ENCODE measurements at regions not wholly inside any gene's neighbourhood (a gene's known extent, or its start where the extent isn't known, plus 50 kb on each side); places are given as distances from the start of the nearest gene placed in this dataset.

GRCh38 chr3:5898106-5898505 lies 710.6 kb downstream of the EDEM1 start:
- Histone ChIP-seq H3K4me3 (no peak overlapping the region), H3K27ac (no peak overlapping the region), H3K36me3 (ENCODE audit: low read depth, missing control alignments) (no peaks in the 10 kb centered on the region), H3K27me3 (no peaks in the 10 kb centered on the region), H3K9me3 (no peaks in the 10 kb centered on the region), H3K4me1 (no peaks in the 10 kb centered on the region)
- no peak for TF ChIP-seq POLR2A (IDR thresholded peaks at IDR 0.05)
- no peak for TF ChIP-seq CTCF (IDR thresholded peaks at IDR 0.05)
- no peak for DNase-seq
- WGBS, 2 donors: 46 to 57% methylated on average over 2 of the region's 2 CpGs
- intact Hi-C loops (cut with DNase I; ENCODE audit: low total_unique reads): no loop called here

DNA sequence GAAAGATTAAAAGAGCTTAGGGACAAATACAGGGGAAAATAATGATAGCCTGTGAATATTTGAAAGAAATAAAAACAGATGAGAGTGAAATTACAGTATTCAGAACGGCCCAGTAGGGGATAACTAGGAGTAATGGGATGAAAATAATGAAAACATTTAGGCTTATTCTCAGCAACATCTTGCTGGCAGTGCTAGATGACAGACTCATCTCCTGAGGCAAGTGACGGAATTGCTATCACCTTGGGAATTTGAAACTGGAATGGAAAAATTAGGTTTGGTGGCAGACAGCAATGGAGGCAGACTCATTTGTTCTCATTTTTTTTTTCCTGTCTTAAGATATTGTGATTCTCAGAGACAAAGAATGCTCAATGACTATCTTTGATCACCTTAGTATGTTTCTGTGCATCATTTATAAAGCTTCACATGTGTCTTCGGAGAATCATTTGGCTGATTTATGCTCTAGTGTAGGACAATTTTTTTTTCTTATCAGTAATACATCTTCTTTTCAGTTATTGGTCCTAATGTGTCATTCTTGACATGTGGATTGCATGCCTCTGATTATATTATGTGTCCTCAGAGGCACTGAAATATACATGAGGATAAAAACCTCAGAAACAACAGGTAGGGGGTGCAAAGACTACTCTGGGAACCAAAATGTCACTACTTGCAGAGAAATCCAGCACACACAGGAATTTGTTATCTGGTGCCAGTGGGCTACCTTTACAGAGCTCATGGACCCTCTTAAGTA lies 711.7 kb downstream of the EDEM1 start:
- Histone ChIP-seq H3K36me3 (ENCODE audit: low read depth, missing control alignments) (no peaks in the 10 kb centered on the region), H3K27me3 (no peaks in the 10 kb centered on the region), H3K9me3 (no peaks in the 10 kb centered on the region), H3K4me1 (no peaks in the 10 kb centered on the region), H3K27ac (no peak overlapping the region), H3K4me3 (no peak overlapping the region)
- intact Hi-C loops (cut with DNase I; ENCODE audit: low total_unique reads): no loop called here
- DNase-seq: no peak
- WGBS, 2 donors: 83 to 84% methylated on average over 3 of the region's 3 CpGs
- TF ChIP-seq POLR2A (IDR thresholded peaks at IDR 0.05) (no peak), CTCF (IDR thresholded peaks at IDR 0.05) (no peak)

DNA sequence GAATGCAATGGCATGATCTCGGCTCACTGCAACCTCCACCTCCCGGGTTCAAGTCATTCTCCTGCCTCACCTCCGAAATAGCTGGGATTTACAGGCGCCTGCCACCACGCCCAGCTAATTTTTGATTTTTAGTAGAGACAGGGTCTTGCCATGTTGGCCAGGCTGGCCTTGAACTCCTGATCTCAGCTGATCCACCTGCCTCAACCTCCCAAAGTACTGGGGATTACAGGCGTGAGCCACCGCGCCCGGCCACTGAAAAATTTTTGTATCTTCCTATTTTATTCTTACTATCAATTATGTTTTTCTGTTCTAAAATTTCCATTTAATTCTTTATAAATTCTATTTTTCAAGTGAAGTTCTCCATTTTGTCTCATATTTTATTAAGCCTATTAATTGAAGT lies 730.4 kb downstream of the EDEM1 start:
- Histone ChIP-seq H3K4me3 (no peak overlapping the region), H3K27ac (no peak overlapping the region), H3K27me3 (no peaks in the 10 kb centered on the region), H3K4me1 (no peaks in the 10 kb centered on the region), H3K36me3 (ENCODE audit: low read depth, missing control alignments) (no peaks in the 10 kb centered on the region), H3K9me3 (no peaks in the 10 kb centered on the region)
- 71 to 77% methylated on average over 9 of the region's 9 CpGs for WGBS, 2 donors
- TF ChIP-seq CTCF (IDR thresholded peaks at IDR 0.05) (no peak), POLR2A (IDR thresholded peaks at IDR 0.05) (no peak)
- intact Hi-C loops (cut with DNase I; ENCODE audit: low total_unique reads): no loop called here
- DNase-seq: no peak

DNA sequence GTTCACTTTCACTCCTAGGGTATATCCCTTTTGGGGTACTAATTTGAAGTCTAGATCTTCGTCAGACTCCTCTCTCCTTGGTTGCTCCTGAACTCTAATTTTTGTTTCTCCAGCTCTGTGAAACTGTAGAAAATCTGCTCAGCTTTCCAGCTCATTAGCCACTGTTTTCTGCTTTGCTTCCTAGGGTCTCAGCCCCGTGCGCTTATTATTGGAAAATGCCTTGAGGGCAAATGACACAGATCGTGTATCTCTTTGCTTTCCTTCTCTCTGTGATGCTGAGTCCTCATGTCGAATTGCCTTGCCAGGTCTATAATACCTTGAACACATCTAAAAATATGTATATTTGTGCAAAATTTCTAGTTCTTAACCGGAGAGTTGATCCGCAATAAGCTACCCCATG lies 731.1 kb downstream of the EDEM1 start:
- 53 to 57% methylated on average over 7 of the region's 7 CpGs for WGBS, 2 donors
- intact Hi-C loops (cut with DNase I; ENCODE audit: low total_unique reads): no loop called here
- DNase-seq: no peak

More for the DNA sequence above, 731.1 kb downstream of the EDEM1 start:
- TF ChIP-seq POLR2A (IDR thresholded peaks at IDR 0.05) (no peak), CTCF (IDR thresholded peaks at IDR 0.05) (no peak)
- Histone ChIP-seq H3K4me1 (no peaks in the 10 kb centered on the region), H3K9me3 (no peaks in the 10 kb centered on the region), H3K36me3 (ENCODE audit: low read depth, missing control alignments) (no peaks in the 10 kb centered on the region), H3K27ac (no peak overlapping the region), H3K4me3 (no peak overlapping the region), H3K27me3 (no peaks in the 10 kb centered on the region)

All from testis (tissue), 2 donors.